Loucy (cell line): ENCODE measurements at regions not wholly inside any gene's neighbourhood (a gene's known extent, or its start where the extent isn't known, plus 50 kb on each side); places are given as distances from the start of the nearest gene placed in this dataset.

Experiments used
- EZH2phosphoT487 ChIP-seq: fragments of 200-600 bp; IDR thresholded peaks from 2 replicates; pipeline ENCODE4 v1.6.1; 2018; ENCODE audit warnings: antibody characterized with exemption, mild to moderate bottlenecking, moderate library complexity, borderline replicate concordance
- TF ChIP-seq, protein P1 (sequence below): fragments of 200-600 bp; sonication (generic); conservative IDR thresholded peaks from 2 replicates; pipeline ENCODE4 v1.5.1; 2014; ENCODE audit warnings: mild to moderate bottlenecking, antibody characterized with exemption, low read length

DNA sequence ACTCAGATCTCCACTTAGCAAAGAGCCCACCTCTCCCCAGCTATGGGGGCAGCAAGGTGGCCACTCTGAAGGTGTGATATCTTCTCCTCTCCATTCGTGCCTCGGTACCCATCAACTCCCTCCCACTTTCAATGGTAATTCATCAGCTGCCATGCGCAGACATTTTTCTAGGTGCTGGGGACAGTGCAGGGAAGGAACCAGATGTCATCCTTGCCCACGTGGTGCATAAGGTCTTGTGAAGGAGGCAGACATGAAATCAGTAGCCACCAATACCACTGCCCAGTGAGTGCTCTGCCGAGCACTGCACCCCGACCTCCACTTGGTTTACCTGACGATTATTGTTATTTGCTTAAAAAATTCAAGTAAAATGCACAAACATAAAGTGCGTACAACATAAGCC is 76.3 kb upstream of the CSF3R start:
- TF ChIP-seq, protein P1, sequence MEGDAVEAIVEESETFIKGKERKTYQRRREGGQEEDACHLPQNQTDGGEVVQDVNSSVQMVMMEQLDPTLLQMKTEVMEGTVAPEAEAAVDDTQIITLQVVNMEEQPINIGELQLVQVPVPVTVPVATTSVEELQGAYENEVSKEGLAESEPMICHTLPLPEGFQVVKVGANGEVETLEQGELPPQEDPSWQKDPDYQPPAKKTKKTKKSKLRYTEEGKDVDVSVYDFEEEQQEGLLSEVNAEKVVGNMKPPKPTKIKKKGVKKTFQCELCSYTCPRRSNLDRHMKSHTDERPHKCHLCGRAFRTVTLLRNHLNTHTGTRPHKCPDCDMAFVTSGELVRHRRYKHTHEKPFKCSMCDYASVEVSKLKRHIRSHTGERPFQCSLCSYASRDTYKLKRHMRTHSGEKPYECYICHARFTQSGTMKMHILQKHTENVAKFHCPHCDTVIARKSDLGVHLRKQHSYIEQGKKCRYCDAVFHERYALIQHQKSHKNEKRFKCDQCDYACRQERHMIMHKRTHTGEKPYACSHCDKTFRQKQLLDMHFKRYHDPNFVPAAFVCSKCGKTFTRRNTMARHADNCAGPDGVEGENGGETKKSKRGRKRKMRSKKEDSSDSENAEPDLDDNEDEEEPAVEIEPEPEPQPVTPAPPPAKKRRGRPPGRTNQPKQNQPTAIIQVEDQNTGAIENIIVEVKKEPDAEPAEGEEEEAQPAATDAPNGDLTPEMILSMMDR = no peak
- TF ChIP-seq EZH2phosphoT487 = no peak
